PC-3 (cell line): ENCODE measurements at regions not wholly inside any gene's neighbourhood (a gene's known extent, or its start where the extent isn't known, plus 50 kb on each side); places are given as distances from the start of the nearest gene placed in this dataset.

Experiments
- EZH2 ChIP-seq: fragments of 300-600 bp; sonication (generic); IDR thresholded peaks from one replicate; pipeline ENCODE4 v1.6.1; 2017; ENCODE audit warnings: antibody characterized with exemption, mild to moderate bottlenecking, low read length; ENCODE audit not compliant: unreplicated experiment
- EZH2phosphoT487 ChIP-seq: fragments of 300-600 bp; sonication (generic); IDR thresholded peaks from 2 replicates; pipeline ENCODE4 v1.6.1; 2018; ENCODE audit warnings: mild to moderate bottlenecking, antibody characterized with exemption, low read length, borderline replicate concordance
- TF ChIP-seq, protein P1 (sequence below): fragments of 300-600 bp; sonication (generic); conservative IDR thresholded peaks from 2 replicates; pipeline ENCODE4 v1.5.1; 2017; ENCODE audit warnings: antibody characterized with exemption, low read depth, mild to moderate bottlenecking, low read length

DNA sequence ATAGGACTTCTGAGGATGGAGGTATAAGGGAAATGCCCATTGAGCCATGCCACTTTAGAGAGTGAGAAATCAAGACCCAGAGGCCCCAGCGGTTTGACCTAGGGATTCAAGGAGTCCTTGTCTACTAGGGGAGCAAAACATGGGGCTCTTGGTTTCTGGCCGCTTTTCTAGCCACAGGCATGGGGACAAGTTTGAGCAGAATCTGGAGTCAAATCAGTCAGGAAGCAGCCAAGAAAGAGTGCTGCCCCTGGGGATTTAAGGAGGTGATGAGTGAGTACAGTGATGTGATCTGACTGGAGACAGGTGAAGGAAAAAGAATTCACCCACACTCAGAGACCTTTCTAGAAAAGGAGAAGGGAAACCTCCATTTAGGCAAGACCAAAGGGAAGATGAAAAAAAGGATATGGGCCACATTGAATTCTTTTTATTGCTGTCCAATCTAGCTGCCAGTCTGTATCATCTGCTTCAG is 244.0 kb upstream of the TBC1D5 start:
- no peak for TF ChIP-seq EZH2
- TF ChIP-seq, protein P1, sequence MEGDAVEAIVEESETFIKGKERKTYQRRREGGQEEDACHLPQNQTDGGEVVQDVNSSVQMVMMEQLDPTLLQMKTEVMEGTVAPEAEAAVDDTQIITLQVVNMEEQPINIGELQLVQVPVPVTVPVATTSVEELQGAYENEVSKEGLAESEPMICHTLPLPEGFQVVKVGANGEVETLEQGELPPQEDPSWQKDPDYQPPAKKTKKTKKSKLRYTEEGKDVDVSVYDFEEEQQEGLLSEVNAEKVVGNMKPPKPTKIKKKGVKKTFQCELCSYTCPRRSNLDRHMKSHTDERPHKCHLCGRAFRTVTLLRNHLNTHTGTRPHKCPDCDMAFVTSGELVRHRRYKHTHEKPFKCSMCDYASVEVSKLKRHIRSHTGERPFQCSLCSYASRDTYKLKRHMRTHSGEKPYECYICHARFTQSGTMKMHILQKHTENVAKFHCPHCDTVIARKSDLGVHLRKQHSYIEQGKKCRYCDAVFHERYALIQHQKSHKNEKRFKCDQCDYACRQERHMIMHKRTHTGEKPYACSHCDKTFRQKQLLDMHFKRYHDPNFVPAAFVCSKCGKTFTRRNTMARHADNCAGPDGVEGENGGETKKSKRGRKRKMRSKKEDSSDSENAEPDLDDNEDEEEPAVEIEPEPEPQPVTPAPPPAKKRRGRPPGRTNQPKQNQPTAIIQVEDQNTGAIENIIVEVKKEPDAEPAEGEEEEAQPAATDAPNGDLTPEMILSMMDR = no peak
- TF ChIP-seq EZH2phosphoT487 = no peak
